CD4-positive, alpha-beta T cell treated with Interleukin-2 at 100 ng/mL for 4 hours (primary cell): ENCODE measurements at regions not wholly inside any gene's neighbourhood (a gene's known extent, or its start where the extent isn't known, plus 50 kb on each side); places are given as distances from the start of the nearest gene placed in this dataset.
A peak's percentile ranks its signal among the peaks of the same experiment; 100 is the strongest.
"Not testable (repeated sequence)": the region's sequence is repeated elsewhere in the genome, so short reads cannot be mapped to it uniquely, and the experiment has no call there.

Experiments
- DNase-seq: peaks from one replicate; pipeline ENCODE4 v3.0.0-alpha.2; 2020; ENCODE audit warnings: low spot score

DNA sequence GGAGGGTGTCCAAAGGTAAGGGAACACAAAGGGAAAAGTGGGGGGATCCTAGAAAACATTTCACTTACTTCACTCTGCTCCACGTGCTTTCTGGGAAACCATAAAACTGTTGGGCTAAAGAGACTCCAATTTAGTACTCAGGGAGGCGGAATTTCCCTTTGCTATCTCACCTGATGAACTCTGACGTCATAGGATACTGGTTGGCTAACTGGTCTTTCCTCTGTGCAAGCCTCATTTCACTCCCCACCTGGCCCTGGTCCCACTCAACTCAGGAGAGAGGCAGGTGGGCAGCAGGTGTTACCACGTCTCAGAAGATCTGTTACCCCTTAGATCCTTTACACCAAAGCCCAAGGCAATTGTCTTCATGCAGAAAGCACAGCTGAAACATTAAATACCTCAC is 51.8 kb upstream of the PMAIP1 start:
- no peak for DNase-seq

DNA sequence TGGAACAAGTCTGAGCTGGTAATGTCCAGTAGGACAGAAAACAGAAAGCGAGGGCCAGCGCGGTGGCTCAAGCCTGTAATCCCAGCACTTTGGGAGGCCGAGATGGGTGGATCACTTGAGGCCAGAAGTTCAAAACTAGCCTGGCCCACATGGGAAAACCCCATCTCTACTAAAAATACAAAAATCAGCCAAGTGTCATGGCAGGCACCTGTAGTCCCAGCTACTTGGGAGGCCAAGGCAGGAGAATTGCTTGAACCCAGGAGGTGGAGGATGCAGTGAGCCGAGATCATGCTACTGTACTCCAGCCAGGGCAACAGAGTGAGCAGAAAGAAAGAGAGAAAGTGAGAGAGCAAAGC is 52.3 kb upstream of the PMAIP1 start:
- not testable (repeated sequence) for DNase-seq

DNA sequence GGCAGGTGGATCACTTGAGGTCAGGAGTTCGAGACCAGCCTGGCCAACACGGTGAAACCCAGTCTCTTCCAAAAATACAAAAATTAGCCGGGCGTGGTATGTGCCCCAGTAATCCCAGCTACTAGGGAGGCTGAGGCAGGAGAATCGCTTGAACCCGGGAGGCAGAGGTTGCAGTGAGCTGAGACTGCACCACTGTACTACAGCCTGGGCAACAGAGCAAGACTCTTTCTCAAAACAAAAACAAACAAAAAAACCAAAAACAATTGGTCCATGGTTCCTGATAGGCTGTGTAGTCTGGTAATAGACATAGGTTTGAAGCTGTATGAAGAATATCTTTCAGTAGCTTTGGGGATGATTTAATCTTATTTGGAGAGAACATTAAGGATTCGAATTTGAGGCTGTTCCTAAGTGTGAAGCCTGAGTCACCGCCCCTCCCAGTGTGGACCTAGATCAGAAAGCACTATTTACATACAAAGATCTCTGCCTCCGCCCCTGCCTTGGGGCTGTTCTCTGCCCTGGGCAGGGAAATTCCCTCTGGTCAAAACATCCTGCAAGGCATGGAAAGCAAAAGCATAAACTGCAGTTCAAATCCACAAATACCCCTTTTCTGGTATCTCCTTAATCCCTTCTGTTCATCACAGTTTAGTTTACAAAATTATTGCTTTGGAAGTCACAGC is 52.8 kb upstream of the PMAIP1 start:
- peak; percentile 20 for DNase-seq

DNA sequence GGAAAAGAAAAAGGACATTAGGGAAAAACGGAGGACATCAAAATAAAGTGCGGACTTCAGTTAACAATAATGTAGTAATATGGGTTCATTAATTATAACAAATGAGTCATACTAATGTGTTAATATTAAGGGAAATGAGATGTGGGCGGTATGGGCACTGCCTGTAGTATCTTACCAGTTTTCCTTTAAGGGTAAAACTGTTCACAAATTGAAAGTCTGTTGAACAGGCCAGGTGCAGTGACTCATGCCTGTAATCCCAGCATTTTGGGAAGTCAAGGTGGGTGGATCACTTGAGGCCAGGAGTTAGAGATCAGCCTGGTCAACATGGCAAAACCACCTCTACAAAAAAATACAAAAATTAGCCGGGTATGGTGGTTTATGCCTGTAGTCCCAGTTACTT is 56.8 kb upstream of the PMAIP1 start:
- DNase-seq, result no peak

DNA sequence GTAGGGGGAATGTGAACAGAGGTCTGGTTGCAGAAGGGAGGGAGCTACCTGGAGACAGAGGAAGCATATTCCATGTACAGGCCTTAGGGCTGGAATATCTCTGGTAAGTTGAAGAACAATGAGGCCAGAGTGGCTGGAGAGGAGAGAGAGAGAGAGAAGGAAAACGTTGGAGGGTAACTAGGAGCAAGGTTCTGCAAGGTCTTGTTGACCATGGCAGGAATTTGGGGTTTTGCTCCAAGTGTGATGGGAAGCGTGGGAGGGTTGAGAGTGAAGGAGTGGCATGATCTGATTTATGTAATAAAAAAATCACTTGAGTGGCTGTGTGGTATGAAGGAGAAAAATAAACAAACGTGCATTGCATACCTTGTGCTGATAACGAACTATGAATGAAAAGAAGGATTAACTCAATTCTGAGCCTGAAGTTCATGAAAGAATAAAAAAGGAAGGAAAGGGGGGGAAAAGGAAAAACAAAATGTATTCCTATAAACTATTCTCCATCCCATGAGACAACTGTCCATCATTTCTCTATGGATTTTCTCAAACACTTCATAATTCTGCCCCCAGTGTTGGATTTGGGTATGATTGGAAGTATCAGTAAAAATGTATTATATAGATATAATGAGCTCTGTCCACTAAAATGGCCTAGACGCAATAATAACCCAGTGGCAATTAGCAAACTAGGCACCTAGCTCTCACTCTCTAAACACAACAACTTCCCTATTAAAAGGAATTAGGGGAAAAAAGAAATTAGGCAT is 59.7 kb upstream of the PMAIP1 start:
- DNase-seq, result no peak

DNA sequence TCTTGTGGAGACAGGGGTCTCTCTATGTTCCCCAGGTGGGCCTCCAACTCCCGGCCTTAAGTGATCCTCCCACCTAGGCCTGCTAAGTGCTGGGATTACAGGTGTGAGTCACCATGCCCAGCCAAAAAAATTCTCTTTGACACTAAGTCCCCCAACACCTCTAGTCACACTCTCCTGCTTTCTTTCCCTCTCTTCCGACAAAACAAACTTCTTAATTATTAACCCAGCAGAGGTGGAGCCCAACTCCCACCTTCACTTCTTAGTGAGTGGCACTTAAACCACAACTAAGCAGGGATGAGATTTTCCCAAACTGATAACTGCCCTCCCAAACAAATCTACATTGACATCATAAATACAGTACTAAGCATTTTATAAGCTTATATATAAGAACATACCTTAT is 60.5 kb upstream of the PMAIP1 start:
- no peak for DNase-seq

DNA sequence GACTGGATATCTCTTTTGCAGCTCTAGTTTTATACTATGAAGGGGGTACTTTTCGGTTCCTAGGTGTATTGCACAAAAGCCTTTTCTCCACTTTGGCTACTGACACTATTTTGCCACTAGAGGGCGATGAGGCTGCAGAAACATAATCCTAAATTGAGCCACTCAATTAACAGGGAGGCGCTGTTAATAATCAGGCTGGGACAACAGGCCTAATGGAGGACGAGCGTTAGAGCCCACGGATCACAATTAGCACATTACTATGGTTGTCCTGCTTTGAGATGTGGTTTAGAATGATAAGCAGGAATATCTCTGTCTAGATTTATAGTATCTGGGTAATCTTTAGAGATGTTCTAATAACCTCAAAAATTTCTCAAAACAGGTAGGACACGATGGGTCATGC is 62.2 kb upstream of the PMAIP1 start:
- DNase-seq, result peak; percentile 77

DNA sequence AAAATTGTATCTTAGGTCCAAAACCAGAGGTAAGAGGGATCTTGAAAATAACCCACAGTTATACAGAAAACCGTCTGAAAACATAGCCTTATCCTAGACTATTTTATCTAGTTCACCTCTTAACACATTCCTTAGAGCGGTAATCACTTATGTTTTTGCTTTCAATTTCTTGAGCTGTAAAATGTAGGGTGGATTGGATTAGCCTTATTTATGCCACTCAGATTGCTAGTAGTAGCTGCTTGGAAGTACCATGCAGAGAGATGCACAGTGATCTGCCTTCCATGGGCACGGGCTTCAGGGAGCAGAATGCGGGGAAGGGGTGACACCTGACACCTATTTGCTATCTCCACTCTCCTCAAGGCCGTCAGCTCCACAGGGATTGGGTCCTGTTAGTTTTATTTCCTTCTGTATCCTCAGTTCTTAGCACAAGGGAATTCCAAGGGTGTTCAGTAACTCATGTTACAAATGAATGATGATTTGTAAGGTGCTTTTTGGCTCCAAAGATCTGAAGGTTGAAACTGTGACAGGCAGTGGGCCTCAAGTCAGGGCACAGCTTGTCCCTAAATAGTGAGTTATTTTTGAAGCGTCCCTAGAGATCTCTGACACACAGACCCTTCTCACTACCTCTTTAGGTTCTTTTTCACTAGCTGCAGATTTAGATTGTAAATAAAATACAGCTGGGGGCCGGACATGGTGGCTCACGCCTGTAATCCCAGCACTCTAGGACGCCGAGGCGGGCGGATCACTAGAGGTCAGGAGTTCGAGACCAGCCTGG is 64.0 kb upstream of the PMAIP1 start:
- DNase-seq, result no peak

DNA sequence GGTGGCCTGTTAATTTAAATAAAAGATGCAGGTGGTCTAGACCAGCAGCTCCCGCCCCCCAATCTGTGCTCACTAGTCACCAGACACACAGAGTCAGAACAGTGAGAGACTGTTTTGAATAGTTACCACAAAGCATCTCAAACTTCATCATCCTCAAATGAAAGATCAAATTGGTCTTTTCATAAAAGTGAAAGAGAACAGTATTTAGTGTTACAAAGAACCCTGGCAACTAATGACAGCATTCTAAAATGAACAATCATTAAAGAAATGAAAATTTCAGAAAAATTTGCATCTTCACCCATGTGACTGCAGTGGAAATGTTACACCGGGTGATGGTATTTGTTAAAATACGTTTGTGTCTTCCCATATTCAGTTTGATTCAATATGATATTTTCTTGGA is 65.5 kb upstream of the PMAIP1 start:
- no peak for DNase-seq

DNA sequence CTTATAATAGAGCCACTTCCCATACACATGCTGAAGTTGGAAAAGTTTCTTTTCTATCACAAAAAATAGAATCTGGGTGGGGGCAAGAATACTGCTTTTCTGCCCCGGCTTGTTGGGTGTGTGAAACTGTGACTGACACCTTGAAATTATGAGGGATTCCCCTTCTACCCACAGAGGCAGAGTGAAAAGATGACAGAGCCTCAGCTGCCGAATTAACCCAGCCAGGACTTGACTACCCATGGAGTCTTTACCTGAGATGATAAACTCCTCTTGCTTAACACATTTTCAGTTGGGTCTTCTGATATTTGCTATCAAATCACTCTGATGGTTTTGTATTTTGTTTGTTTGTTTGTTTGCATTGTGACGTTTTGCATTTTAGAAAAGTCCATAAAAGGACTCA is 66.0 kb upstream of the PMAIP1 start:
- no peak for DNase-seq

DNA sequence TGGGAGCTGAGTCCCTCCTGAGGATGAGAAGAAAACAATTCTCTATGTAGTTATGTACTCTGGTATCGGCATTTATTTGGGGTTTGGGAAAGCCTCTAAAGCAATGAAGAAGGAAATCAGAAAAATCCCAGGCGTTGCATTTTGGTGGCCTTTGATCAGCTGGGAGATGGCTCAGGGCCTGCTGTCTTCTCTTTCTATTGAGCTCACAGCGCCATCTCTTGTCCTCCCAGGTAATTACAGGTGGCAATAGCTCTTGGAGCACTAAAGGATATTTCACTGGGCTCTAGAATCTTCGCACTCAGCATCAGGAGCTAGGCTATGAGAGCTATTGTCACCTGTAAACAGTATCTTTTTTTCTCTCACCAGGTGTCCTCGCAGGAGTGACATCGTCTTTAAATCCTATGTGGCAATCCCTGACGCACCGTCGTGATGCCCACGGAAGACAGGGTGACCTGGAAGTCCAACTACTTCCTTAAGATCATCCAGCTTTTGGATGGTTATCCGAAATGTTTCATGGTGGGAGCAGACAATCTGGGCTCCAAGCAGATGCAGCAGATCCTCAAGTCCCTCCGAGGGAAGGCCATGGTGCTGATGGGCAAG is 76.1 kb upstream of the PMAIP1 start:
- DNase-seq, result peak; percentile 41

DNA sequence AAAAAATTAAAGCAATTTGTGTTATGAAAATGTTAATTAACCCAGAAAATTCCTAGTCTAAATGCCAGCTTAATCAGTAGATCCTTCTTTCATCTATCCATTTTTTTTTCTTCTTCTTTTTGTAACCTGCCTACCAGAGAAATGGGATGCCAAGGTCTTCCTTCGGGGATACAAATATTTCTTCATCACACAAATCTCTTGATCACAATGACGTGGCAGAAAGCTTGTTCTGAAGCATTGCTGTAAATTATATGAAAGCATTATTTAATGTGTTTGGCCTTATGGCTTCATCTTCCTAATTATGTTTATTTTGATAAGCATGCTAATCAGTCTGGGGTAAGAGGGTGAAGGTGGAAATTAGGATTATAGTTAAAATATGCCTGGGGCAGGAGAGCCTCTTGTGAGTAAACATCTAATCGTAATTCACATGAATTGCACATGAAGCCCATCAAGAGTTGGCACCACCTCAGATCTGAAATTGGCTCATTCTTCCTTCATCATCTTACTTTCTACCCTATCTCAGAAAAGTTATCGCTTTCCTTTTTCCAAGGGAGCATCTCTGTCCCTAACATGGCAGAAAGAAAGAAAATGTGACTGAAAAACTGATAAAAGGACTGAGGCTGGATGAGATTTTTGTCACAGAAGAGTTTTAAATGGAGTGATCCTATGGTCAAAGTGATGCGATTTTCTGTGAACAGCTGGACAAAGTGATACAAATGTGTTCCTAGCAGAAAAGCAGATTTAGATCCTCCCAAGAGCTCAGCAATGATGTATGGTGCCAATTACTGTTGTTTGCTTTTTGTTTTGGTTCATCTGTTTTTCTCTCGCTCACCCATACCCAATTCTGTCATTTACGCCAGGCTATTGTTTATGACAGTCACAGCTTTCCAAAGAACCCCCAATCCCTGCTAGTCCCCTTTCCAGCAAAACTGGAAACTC is 76.9 kb upstream of the PMAIP1 start:
- DNase-seq, result no peak

DNA sequence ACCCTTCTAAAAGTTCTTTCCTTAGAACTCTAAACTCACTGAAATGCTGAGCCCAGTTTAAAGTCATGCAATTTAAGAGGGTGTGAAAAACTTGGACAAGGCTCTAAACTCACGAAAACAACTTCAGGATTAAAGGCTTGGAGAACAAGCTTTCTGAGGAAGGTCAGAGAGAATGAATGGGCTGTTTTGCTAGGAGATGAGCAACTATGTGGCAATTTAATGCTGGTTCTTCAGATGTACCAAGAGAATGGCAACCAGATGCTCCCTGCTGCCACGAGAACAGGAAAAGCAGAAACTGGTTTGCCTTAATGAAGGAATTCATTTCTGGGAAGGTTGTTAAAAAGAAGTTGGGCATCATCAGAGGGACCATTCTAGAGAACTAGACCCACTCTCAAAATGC is 77.8 kb upstream of the PMAIP1 start:
- DNase-seq, result no peak

DNA sequence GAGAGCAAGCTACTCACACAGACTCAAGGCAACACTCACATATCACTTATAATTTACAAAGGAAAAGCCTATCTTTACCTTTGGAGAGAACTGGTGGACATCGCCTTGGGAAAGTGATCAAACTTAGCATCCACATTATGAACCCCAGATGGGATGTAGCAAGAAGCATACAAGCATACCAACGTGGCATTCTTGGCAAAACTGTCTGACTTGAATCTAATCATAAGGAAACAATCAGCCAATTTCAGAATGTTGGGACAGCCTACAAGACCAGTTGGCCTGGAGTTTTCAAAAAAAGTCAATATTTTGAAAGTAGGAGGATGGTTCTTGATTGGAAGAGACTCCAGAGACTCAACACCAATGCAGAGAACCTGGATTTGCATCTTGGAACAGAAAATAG is 79.1 kb upstream of the PMAIP1 start:
- no peak for DNase-seq

DNA sequence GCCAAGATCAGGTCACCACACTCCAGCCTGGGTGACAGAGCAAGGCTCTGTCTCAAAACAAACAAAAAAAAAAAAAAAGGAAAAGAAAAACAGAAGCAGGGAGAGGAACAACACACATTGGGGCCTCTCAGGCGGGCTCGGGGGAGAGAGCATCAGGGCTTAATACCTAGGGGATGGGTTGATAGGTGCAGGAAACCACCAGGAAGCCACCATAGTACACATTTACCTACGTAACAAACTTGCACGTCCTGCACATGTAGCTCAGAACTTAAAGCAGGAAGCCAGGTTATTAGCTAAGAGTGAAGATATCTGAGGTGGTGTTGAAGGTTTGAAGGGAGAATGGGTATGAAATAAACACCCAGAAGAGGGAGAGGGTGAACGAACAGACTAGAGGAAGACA is 81.0 kb upstream of the PMAIP1 start:
- DNase-seq, result no peak

DNA sequence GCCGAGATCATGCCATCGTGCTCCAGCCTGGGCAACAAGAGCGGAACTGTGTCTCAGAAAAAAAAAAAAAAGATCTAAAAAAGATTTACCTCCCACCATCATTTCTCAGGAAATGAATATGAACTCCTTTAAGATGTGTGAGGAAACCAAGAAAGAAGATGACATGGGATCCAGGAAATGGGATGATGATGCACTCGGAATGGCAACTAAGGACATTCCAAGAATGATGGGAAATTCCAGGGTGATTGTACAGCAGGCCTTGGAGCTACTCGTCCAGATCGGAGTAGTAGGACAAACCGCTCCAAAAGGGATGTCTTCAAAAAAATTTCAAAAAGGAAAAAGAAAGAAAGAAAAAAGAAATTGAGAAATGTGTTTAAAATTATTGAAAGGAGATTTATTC is 84.9 kb upstream of the PMAIP1 start:
- no peak for DNase-seq

DNA sequence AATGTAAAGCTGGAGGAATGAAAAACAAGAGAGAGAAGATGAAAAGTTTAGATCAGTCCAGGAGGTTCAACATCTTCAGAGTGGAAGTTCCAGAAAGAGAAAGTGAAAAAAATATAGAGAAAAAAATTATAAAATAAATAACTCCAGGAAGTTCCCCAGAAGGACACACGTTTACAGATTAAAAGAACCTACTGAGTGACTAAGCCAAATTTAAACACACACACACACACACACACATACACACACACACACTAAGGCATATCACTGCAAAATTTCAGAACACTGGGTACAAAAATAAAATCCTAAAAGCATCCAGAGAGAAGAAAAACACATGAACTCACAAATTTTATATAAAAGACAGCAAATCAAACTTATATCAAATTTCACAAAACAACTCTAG is 85.9 kb upstream of the PMAIP1 start:
- DNase-seq, result no peak

DNA sequence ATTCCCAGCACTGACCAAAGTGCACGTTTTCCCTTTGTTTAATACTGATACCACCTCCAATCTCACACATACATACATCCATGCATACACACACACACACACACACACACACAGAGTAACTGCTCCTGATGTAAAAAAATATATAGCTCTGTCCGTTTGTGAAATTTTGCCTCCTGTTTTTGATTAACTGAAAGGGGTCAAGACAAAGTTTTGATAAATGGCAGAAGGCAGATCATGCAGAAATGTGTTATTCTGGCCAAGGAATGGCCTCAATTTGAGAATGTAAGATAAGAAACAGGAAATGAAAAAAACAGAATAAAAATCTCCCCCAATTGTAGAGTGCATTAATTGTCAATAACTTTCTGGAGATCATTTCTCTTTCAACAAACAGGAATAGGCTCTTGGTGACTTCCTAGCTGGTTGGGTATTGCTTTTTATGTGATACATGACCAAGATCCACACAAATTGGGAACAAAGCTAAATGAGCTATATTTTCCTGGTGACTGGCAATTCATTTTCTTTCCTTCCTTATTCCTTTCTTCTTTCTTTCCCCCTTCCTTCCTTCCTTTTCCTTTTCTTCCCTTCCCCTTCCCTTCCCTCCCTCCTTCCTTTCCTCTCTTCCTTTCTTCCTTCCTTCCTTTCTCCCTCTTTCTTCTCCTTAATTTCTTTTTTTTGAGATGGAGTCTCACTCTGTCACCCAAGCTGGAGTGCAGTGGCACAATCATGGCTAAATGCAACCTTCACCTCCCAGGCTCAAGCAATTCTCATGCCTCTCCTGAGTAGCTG is 88.9 kb upstream of the PMAIP1 start:
- DNase-seq, result no peak

DNA sequence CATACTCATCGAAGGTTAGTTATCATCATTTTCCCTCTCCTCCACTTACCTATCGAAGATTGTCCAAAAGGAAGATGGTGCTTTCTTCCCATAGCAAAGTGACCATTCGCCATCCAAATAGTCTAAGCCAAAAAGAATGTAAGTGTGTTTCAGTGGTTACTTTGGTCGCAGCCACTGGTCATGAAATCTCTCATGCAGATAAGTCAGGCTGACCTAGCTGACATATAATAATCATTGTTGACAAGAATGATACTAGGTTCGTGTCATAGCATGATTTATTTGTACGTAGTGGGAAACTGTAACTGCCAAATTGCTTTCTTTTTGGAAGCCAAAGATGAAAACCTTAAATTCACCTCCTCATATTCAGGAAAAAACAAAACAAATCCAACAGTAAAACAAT is 89.6 kb upstream of the PMAIP1 start:
- no peak for DNase-seq

DNA sequence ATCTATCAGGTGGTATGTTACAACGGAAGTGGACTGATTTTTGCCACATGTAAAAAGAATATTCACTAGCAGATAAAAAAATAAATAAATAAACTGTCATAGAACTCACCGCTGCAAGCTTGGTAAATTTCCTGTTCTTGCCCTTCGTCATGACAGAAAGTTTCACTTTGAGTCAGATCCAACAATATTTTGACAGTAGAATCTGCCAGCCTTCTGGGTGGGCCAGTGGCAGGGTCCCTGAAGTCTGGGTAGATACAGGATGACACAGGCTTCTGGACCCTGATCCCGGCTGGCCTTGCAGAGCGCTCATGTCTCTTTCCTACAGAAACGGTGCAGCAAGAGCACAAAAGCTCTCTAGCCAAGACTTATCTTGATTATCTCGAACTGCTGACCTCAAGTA is 97.8 kb upstream of the PMAIP1 start:
- peak; percentile 5 for DNase-seq

DNA sequence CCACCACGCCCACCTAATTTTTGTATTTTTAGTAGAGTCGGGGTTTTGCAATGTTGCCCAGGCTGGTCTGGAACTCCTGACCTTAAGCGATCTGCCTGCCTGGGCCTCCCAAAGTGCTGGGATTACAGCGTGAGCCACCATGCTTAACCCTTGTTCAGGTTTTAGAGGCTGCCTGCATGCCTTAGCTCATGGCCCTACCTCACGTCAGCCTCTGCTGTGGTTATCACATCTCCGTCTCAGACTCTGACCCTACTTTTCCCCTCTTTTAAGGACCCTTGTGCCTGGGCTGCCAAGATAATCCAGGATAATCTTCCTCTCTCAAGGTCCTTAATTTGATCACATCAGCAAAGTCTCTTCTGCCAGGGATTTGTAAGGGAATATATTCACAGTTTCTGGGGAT is 98.2 kb upstream of the PMAIP1 start:
- DNase-seq, result no peak
